Endodermal cell (in vitro differentiated cells): ENCODE measurements at regions not wholly inside any gene's neighbourhood (a gene's known extent, or its start where the extent isn't known, plus 50 kb on each side); places are given as distances from the start of the nearest gene placed in this dataset.

Experiments used
- DNase-seq: peaks from one replicate; pipeline ENCODE4 v3.0.0-alpha.2; 2017
- H3K27ac ChIP-seq: 2 replicates; pipeline ENCODE4 v1.5.1; 2013; ENCODE audit warnings: mild to moderate bottlenecking, low read depth, low read length, moderate library complexity
- H3K27me3 ChIP-seq: 2 replicates; pipeline ENCODE4 v1.6.1; 2013; ENCODE audit warnings: mild to moderate bottlenecking, low read length, moderate library complexity; ENCODE audit not compliant: insufficient read depth, control insufficient read depth, poor library complexity, severe bottlenecking
- H3K36me3 ChIP-seq: 2 replicates; pipeline ENCODE4 v1.7.0; 2013; ENCODE audit warnings: mild to moderate bottlenecking, low read length, moderate library complexity; ENCODE audit not compliant: control insufficient read depth, insufficient read depth
- H3K4me1 ChIP-seq: one replicate; pipeline ENCODE4 v1.7.0; 2013; ENCODE audit warnings: low read length; ENCODE audit not compliant: control insufficient read depth, insufficient read depth
- H3K4me3 ChIP-seq: 2 replicates; pipeline ENCODE4 v1.5.1; 2013; ENCODE audit warnings: mild to moderate bottlenecking, low read length, moderate library complexity
- H3K9ac ChIP-seq: 2 replicates; pipeline ENCODE4 v1.6.1; 2013; ENCODE audit warnings: mild to moderate bottlenecking, low read length, moderate library complexity; ENCODE audit not compliant: poor library complexity, severe bottlenecking; ENCODE audit errors: extremely low read depth
- H3K9me3 ChIP-seq: 2 replicates; pipeline ENCODE4 v1.6.1; 2013; ENCODE audit warnings: mild to moderate bottlenecking, low read length, moderate library complexity; ENCODE audit not compliant: control insufficient read depth
- H3K27ac Mint-ChIP-seq: 2 replicates; pipeline ENCODE4 v1.8.0; 2020; ENCODE audit warnings: mixed read lengths
- H3K27me3 Mint-ChIP-seq: 2 replicates; pipeline ENCODE4 v1.8.0; 2021; ENCODE audit warnings: mild to moderate bottlenecking, mixed read lengths; ENCODE audit not compliant: insufficient read depth
- H3K36me3 Mint-ChIP-seq: 2 replicates; pipeline ENCODE4 v1.8.0; 2020; ENCODE audit warnings: low read depth, mixed read lengths
- H3K4me1 Mint-ChIP-seq: 2 replicates; pipeline ENCODE4 v1.8.0; 2020; ENCODE audit warnings: mixed read lengths
- H3K4me3 Mint-ChIP-seq: 2 replicates; pipeline ENCODE4 v1.8.0; 2020; ENCODE audit warnings: mild to moderate bottlenecking, moderate library complexity, mixed read lengths
- H3K9me3 Mint-ChIP-seq: 2 replicates; pipeline ENCODE4 v1.8.0; 2020; ENCODE audit warnings: mild to moderate bottlenecking, mixed read lengths
- CTCF ChIP-seq: fragments of 200-600 bp; sonication (generic); conservative IDR thresholded peaks from 2 replicates; pipeline ENCODE4 v1.5.0; 2021; ENCODE audit warnings: antibody characterized with exemption, mild to moderate bottlenecking
- WGBS, 2 experiments: methylation state at CpG; one replicate each; pipeline versions ENCODE4 v1.1.5 to v1.1.7; 2013; ENCODE audit warnings: missing lambda C conversion rate in 2 of 2, mixed read lengths in 1 of 2; ENCODE audit not compliant: insufficient coverage in 1 of 2, insufficient read length in 1 of 2; 5-methylcytosine and 5-hydroxymethylcytosine counted together

GRCh38 chr5:142511358-142511757, 174.5 kb downstream of the FGF1 start:
- no peak overlapping the region for H3K27ac Mint-ChIP-seq
- no peaks in the 10 kb centered on the region for H3K9me3 ChIP-seq
- peaks cover 12% of the 10 kb centered on the region for H3K4me1 ChIP-seq
- no peak overlapping the region for H3K9ac ChIP-seq
- H3K36me3 ChIP-seq, result no peaks in the 10 kb centered on the region
- peaks cover under 1% of the 10 kb centered on the region for H3K36me3 Mint-ChIP-seq
- TF ChIP-seq CTCF, result no peak
- H3K27ac ChIP-seq, result no peak overlapping the region
- peaks cover 5% of the 10 kb centered on the region for H3K9me3 Mint-ChIP-seq
- no peaks in the 10 kb centered on the region for H3K27me3 Mint-ChIP-seq
- DNase-seq, result no peak
- 89 to 93% methylated on average over 2 of the region's 2 CpGs for WGBS, 2 experiments
- no peak overlapping the region for H3K4me3 Mint-ChIP-seq
- no peaks in the 10 kb centered on the region for H3K27me3 ChIP-seq
- H3K4me1 Mint-ChIP-seq, result peaks cover 24% of the 10 kb centered on the region
- no peak overlapping the region for H3K4me3 ChIP-seq

- Histone ChIP-seq H3K27me3 (no peaks in the 10 kb centered on the region), H3K27ac (no peak overlapping the region), H3K4me1 (peaks cover 12% of the 10 kb centered on the region), H3K36me3 (no peaks in the 10 kb centered on the region), H3K9me3 (no peaks in the 10 kb centered on the region), H3K4me3 (no peak overlapping the region), H3K9ac (no peak overlapping the region)
- Mint-ChIP-seq H3K36me3 (no peaks in the 10 kb centered on the region), H3K27me3 (no peaks in the 10 kb centered on the region), H3K4me1 (peaks cover 24% of the 10 kb centered on the region), H3K4me3 (no peak overlapping the region), H3K9me3 (no peaks in the 10 kb centered on the region), H3K27ac (no peak overlapping the region)
- no peak for TF ChIP-seq CTCF
- DNase-seq, result no peak
- 83 to 100% methylated on average over 1 of the region's 1 CpG for WGBS, 2 experiments
Measured at GRCh38 chr5:142509026-142509425, 176.9 kb downstream of the FGF1 start.

GRCh38 chr5:142508591-142508990, 177.3 kb downstream of the FGF1 start:
- peaks cover 12% of the 10 kb centered on the region for H3K4me1 ChIP-seq
- Mint-ChIP-seq H3K4me1 (peaks cover 24% of the 10 kb centered on the region), H3K36me3 (no peaks in the 10 kb centered on the region), H3K27ac (no peak overlapping the region), H3K27me3 (no peaks in the 10 kb centered on the region), H3K9me3 (no peaks in the 10 kb centered on the region), H3K4me3 (no peak overlapping the region)
- H3K27me3 ChIP-seq, result no peaks in the 10 kb centered on the region
- 74 to 83% methylated on average over 1 to 2 of the region's 2 CpGs for WGBS, 2 experiments
- no peaks in the 10 kb centered on the region for H3K36me3 ChIP-seq
- no peak overlapping the region for H3K27ac ChIP-seq
- TF ChIP-seq CTCF, result no peak
- no peak overlapping the region for H3K4me3 ChIP-seq
- no peak overlapping the region for H3K9ac ChIP-seq
- no peak for DNase-seq
- H3K9me3 ChIP-seq, result no peaks in the 10 kb centered on the region
